Neural crest cell (in vitro differentiated cells): ENCODE measurements at regions not wholly inside any gene's neighbourhood (a gene's known extent, or its start where the extent isn't known, plus 50 kb on each side); places are given as distances from the start of the nearest gene placed in this dataset.
A peak's percentile ranks its signal among the peaks of the same experiment; 100 is the strongest.

ENCODE experiments used
- DNase-seq: peaks from one replicate; pipeline ENCODE4 v3.0.0; 2021; ENCODE audit warnings: low read depth, mixed read lengths, low spot score
- H3K27ac Mint-ChIP-seq: one replicate; pipeline ENCODE4 v1.8.0; 2021; ENCODE audit warnings: mild to moderate bottlenecking, mixed read lengths; ENCODE audit not compliant: unreplicated experiment
- H3K27me3 Mint-ChIP-seq: 2 replicates; pipeline ENCODE4 v1.8.0; 2021; ENCODE audit warnings: low read depth, mild to moderate bottlenecking, mixed read lengths
- H3K36me3 Mint-ChIP-seq: 2 replicates; pipeline ENCODE4 v1.8.0; 2021; ENCODE audit warnings: low read depth, mild to moderate bottlenecking, mixed read lengths
- H3K4me1 Mint-ChIP-seq: 2 replicates; pipeline ENCODE4 v1.8.0; 2021; ENCODE audit warnings: mixed read lengths
- H3K4me3 Mint-ChIP-seq: one replicate; pipeline ENCODE4 v1.8.0; 2021; ENCODE audit warnings: mild to moderate bottlenecking, mixed read lengths
- H3K9me3 Mint-ChIP-seq: 2 replicates; pipeline ENCODE4 v1.8.0; 2021; ENCODE audit warnings: mixed read lengths
- TF ChIP-seq, protein P1 (sequence below): fragments of 200-600 bp; sonication (generic); conservative IDR thresholded peaks from 2 replicates; pipeline ENCODE4 v1.5.0; 2021; ENCODE audit warnings: antibody characterized with exemption, mild to moderate bottlenecking

DNA sequence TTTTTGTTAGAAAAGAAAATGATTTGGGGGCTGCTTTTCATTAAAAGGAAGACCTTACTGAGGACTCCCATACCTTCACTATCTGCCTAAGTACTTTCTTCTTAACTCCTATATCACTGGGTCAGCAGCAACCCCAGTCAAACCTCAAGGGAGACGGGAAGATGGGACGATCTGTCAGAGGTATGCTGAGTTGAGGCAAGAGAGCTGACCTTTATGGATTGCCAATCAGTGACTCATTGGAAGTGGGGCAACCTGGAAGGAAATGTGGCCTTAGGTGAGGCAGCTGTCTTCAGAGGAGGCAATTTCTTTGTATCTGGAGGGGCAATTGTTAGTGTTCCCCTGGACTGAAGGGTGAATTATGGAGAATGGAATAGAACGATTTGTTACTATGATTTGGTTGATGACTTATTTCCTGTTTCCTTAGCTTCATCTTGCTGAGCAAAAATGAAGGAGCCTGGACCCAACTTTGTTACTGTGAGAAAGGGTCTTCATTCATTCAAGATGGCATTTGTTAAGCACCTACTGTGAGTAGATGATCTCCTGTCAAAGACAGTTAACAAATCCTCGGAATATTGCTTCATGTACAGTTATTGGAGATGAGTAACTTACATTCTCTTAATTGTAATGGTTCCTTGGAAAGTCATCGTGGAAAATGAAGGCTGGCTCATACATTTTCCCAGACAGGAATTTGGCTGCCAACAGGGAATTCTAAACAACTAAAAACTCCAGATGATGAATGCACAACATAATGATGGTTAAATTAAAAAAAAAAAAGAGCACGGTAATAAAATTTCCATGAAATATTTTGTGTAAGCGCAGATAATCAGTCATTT is 134.7 kb upstream of the KCNJ15 start:
- H3K4me1 Mint-ChIP-seq: no peaks in the 10 kb centered on the region
- TF ChIP-seq, protein P1, sequence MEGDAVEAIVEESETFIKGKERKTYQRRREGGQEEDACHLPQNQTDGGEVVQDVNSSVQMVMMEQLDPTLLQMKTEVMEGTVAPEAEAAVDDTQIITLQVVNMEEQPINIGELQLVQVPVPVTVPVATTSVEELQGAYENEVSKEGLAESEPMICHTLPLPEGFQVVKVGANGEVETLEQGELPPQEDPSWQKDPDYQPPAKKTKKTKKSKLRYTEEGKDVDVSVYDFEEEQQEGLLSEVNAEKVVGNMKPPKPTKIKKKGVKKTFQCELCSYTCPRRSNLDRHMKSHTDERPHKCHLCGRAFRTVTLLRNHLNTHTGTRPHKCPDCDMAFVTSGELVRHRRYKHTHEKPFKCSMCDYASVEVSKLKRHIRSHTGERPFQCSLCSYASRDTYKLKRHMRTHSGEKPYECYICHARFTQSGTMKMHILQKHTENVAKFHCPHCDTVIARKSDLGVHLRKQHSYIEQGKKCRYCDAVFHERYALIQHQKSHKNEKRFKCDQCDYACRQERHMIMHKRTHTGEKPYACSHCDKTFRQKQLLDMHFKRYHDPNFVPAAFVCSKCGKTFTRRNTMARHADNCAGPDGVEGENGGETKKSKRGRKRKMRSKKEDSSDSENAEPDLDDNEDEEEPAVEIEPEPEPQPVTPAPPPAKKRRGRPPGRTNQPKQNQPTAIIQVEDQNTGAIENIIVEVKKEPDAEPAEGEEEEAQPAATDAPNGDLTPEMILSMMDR: no peak
- H3K27me3 Mint-ChIP-seq: peaks cover 4% of the 10 kb centered on the region
- DNase-seq: no peak
- H3K4me3 Mint-ChIP-seq: no peak overlapping the region
- H3K27ac Mint-ChIP-seq: no peak overlapping the region
- H3K9me3 Mint-ChIP-seq: peaks cover 2% of the 10 kb centered on the region
- H3K36me3 Mint-ChIP-seq: no peaks in the 10 kb centered on the region

DNA sequence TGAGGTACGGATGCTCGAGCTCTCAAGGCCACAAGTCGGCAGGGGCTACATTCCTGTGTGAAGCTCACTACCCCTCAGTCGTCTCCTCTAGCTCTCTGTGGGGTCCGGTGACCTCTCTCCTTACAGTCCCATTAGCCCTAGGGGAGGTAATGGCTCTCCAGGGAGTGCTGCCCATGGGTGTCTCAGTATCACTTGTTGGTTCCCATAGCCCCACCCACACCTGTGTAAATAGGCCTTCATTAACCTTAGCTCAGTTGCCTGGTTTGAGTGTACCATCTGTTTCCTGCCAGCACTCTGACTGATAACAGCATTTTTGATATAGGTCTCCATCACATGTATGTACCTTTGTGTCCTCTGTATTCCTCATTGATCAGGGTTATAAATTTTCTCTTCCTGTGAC is 133.2 kb upstream of the KCNJ15 start:
- peaks cover 2% of the 10 kb centered on the region for H3K9me3 Mint-ChIP-seq

DNA sequence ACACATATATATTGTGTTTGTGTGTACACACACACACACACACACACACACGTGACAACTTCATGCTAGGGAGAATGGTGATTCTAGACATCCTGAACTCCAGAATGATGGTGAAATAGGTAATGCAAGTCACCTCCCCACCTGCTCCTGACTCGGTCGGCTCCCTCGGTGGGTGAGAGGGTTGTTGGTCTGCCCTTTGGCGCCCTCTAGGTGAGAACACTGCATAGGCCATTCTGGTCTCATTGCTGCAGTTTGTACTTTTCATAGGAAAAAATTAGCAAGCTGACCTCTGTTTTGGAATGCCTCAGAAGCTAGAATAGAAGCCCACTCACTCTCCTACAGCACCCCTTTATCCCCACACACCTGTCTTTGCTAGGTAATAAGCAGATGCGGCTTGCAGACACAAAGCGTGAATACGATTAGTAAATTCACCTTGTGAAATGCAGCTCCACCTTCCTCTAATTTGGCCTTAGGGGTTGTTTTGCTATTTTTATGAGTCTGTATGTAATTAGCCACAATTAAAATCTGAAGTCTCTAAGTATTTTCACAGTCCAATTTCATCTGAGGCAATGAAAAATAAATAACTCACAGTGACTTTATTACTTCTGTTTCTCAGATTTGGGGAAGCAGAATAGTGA is 130.0 kb upstream of the KCNJ15 start:
- peaks cover 2% of the 10 kb centered on the region for H3K9me3 Mint-ChIP-seq
- H3K4me3 Mint-ChIP-seq: no peak overlapping the region
- H3K27ac Mint-ChIP-seq: no peak overlapping the region
- H3K4me1 Mint-ChIP-seq: no peaks in the 10 kb centered on the region
- no peaks in the 10 kb centered on the region for H3K36me3 Mint-ChIP-seq
- DNase-seq: peak; percentile 75
- peaks cover 11% of the 10 kb centered on the region for H3K27me3 Mint-ChIP-seq
- TF ChIP-seq, protein P1: peak; percentile 80

More for the DNA sequence above, 133.2 kb upstream of the KCNJ15 start:
- H3K4me1 Mint-ChIP-seq: no peaks in the 10 kb centered on the region
- H3K4me3 Mint-ChIP-seq: no peak overlapping the region
- H3K36me3 Mint-ChIP-seq: no peaks in the 10 kb centered on the region
- H3K27me3 Mint-ChIP-seq: peaks cover 6% of the 10 kb centered on the region
- no peak for DNase-seq
- TF ChIP-seq, protein P1: no peak
- H3K27ac Mint-ChIP-seq: no peak overlapping the region

DNA sequence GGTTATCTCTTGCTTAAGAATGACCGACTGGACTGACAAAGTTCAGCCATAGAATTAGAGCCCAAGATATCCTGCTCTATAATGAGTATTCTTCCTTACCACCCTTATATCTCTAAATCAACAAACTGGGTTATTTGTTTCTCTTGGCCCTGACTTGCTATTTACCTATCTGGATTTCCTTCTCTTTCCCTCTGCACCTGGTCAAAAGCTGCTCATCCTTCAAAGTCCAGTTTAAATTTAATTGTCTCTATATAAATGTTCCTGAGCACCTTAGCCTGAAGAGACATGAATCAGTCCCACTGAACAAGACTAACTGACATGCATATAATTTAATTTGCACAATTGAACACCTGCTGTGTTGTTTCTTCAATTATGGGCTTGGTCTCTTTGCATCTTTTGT is 127.1 kb upstream of the KCNJ15 start:
- TF ChIP-seq, protein P1: no peak
- Mint-ChIP-seq H3K4me3 (no peak overlapping the region), H3K27ac (no peak overlapping the region), H3K27me3 (peaks cover 14% of the 10 kb centered on the region), H3K36me3 (no peaks in the 10 kb centered on the region), H3K4me1 (no peaks in the 10 kb centered on the region), H3K9me3 (peaks cover 2% of the 10 kb centered on the region)
- DNase-seq: no peak

DNA sequence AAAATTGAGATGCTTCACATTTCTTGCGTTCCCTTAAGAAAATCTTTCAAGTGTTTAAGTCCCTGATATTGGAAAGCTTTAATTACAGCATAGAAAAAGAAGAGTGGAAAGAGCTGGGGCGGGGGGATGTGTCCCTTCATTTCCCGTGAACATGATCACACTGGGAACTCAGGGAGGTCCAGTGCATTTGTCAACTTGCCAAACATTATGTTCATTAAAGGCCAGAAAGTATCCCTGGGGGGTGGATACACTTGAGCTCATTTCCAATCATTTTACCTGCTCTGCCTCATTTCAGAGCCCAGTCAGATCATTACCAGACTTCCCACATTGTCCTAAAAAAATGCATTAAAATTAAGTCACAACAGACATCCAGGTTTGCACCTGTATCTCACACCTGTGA is 123.6 kb upstream of the KCNJ15 start:
- TF ChIP-seq, protein P1: no peak
- no peak overlapping the region for H3K4me3 Mint-ChIP-seq
- H3K27ac Mint-ChIP-seq: no peak overlapping the region
- H3K27me3 Mint-ChIP-seq: peaks cover 10% of the 10 kb centered on the region
- H3K4me1 Mint-ChIP-seq: no peaks in the 10 kb centered on the region
- no peak for DNase-seq
- H3K9me3 Mint-ChIP-seq: peaks cover 2% of the 10 kb centered on the region
- H3K36me3 Mint-ChIP-seq: no peaks in the 10 kb centered on the region
